A673 (cell line): ENCODE measurements at regions not wholly inside any gene's neighbourhood (a gene's known extent, or its start where the extent isn't known, plus 50 kb on each side); places are given as distances from the start of the nearest gene placed in this dataset.

ENCODE experiments used
- CTCF ChIP-seq: fragments of 300-800, 200-600 bp; sonication (generic); conservative IDR thresholded peaks from 2 replicates; pipeline ENCODE4 v1.5.1; 2017; ENCODE audit warnings: low read depth, mild to moderate bottlenecking, antibody characterized with exemption, low read length, moderate library complexity, mixed read lengths
- EZH2 ChIP-seq: fragments of 200-600 bp; sonication (generic); IDR thresholded peaks from 2 replicates; pipeline ENCODE4 v1.6.1; 2017; ENCODE audit warnings: borderline replicate concordance, low read depth, mild to moderate bottlenecking, mixed read lengths, antibody characterized with exemption, low read length; ENCODE audit not compliant: poor library complexity, severe bottlenecking

GRCh38 chr1:192442736-192443135, 125.9 kb downstream of the RGS21 start:
- TF ChIP-seq CTCF (no peak), EZH2 (no peak)
